ENCODE measurements at regions not wholly inside any gene's neighbourhood (a gene's known extent, or its start where the extent isn't known, plus 50 kb on each side); places are given as distances from the start of the nearest gene placed in this dataset.
"Not testable (repeated sequence)": the region's sequence is repeated elsewhere in the genome, so short reads cannot be mapped to it uniquely, and the experiment has no call there.

DNA sequence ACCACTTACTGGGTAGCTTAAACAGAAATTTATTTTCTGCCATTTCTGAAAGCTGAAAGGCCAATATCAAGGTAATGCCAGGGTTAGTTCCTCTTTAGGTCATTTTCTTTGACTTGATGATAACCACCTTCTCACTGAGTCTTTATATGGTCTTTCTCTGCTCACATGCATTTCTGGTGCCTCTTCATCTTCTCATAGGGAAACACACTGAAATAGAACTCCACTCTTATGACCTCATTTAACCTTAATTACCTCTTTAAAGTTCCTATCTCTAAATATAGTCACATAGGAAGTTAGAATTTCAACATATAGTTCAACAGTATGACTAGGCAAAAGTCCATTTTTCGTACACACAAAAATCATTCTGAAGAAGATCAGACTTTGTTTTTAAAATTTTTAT, 616.8 kb upstream of the VRK2 start:
- no peak for DNase-seq (ENCODE audit: low read depth in 3 of 3)

DNA sequence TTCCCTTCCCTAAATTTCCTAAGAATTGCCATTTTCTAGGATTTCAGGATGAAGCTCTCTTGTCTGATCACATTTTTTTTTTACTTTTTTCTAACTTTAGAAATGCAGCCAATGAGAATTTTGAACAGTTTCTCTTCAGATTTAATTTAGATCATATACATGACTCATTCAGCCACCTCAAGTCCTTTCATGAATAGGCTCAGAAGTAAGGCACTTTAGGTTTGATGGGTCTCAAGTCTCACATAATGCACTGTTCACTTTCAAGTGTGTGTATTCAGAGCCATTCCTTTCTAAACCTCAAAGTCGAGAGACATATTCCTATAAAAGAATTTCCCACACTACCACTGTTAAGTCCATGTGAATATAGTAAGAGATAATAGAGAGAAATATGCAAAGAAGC, 614.1 kb upstream of the VRK2 start:
- no peak for DNase-seq (ENCODE audit: low read depth in 3 of 3)

DNA sequence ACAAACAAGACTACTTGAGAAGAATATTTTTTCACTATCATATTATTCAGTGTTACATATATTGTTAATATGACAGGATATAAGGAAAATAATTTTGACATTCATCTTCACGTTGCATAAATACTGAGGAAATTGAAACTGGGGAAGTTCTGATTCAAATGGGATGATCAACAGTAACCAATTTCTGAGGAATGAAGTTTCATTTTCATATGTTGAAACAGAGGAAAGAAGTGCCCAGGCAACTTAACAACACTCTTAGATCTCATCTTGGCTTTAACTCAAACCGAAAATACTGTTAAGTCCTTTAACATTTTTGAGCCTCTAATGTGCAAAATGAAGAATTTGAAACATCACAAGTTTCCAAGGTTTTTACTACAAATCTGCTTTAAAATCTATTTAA, 612.2 kb upstream of the VRK2 start:
- DNase-seq (ENCODE audit: low read depth in 3 of 3) = no peak

DNA sequence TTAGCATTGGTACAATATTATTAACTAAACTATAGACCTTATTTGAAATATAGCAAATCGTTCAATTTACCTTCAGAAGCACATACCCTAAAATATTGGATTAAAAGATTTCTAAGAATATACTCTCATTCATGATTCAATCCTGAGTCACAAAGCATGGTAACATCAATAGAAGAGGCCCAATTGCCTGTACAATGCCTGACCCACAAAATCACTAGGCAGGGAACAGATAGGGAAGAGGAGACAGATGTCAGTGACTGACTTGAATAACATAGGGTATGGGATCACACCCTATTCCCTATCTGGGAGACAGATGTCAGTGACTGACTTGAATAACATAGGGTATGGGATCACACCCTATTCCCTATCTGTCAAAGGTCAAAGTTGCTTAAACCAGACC, 611.6 kb upstream of the VRK2 start:
- no peak for DNase-seq (ENCODE audit: low read depth in 3 of 3)

DNA sequence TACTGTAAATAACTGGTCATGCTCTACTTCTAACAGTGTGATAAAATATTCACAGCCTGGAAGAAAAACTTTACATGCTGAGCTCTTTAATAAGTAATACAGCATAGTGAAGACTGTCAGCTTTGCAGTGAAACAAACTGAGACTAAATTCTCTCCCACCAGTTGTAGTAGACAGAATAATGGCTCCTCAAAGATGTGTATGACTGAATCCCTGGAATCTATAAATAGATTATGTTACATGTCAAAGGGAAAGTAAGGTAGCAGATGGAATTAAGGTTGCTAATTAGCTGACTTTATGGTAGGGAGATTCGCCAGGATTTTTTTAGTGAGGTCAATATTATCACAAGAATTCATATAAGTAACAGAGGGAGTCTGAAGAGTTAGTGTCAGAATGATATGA, 609.5 kb upstream of the VRK2 start:
- no peak for DNase-seq (ENCODE audit: low read depth in 3 of 3)

DNA sequence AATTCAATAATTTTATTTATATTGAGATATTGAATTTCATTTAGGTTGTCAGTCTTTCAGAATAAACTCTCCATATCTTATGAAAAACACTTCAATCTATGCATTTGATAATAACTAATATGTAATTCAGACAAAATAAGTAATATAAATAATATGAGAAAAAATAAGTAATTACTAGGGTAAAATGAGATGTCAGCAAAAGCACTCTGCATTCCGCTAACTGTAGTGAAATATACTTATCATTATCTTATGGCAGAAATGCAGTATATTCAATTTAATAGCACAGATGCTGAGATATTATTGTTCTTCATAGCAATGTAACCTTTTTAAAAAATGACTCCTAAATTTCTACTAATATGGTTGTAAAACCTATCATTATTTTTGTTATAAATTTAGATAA, 606.2 kb upstream of the VRK2 start:
- no peak for DNase-seq (ENCODE audit: low read depth in 3 of 3)

DNA sequence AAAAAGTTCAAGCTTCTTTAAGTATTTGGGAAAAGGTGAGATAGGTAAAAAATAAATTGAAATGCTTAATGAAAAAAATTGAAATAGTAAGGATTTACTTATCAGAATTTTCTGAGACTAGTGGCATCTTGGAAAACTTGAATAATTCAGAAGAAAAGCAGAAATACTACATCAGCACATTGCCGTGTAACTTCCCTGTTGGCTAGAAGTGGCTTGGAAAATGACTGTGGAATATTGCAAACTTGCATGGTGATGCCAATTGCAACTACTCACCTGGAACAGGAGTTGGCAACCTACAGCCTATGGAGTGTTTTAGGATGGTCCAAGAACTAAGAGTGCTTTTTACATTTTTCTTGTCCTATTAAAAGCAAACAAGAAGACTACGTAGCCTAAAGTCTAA, 603.5 kb upstream of the VRK2 start:
- DNase-seq (ENCODE audit: low read depth in 3 of 3) = no peak

DNA sequence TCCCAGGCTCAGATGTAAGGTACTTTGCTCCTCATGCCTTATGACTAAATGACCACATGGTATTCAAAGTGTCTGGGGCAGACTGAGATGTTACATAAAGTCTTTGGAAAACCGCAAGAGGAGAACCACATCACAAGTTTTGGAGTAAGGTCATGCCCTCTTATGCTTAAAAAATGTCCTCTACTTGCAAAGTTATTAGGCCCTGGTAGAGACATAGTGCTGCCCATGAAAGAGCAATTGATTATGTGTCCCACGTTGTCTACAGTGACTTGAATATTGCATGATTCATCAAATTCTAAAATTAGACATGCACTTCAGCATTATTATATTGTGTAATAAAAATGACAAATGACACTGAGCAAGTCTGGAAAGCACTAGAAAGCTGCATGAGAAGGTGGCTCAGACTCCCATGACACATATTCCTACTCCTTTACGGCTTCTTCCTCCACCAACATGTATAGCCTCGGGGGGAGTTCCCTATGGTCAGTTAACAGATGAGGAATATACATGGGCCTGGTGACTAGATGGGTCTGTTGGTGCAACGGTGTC, 602.6 kb upstream of the VRK2 start:
- DNase-seq (ENCODE audit: low read depth in 3 of 3) = no peak

DNA sequence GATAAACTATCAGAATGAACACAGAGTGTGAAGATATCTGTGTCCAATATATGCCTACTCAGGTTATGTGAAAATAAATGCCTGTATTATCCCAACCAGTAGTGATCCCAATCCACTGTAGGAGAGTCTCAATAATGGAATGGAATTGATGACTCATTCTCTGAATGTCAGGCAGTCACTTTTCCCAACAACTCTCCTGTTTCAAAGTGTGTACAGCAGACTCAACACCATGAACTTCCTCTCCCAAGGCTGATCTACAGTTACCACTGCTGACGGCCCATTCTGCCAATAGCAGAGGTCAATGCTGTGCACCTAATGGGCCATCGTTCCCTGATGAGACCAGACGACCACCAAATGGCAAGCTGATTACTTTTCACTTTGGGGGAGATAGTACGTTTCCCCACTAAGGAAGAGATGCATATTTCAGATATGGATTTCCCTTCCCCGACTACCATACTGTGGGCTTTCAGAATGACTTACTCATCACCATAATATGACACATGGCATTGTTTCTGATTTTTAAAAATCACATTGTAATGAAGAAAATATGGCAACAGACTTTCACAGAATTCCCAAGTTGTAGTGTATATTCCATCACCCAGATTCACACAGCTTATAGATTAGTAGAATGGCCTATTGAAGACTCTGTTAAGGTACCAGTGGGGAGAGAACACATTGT, 601.7 kb upstream of the VRK2 start:
- no peak for DNase-seq (ENCODE audit: low read depth in 3 of 3)

DNA sequence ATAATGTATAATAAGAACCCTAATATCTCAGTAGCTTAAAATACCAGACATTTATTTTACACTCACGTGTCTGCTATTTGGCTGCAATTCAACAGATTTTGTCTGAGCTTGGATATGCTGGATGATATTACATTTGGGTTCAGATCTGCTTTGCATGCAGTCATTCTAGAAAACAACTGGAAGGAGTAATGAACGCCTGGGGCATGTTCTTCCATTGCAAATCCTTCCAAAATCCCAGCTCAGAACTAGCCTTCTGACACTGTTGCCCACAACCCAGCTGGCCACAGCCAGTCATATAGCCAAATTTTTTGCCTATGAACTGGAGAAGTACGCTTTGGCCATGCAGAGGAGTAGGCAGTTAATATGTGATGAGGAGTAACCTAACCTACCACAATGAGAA, 597.8 kb upstream of the VRK2 start:
- DNase-seq (ENCODE audit: low read depth in 3 of 3) = no peak

DNA sequence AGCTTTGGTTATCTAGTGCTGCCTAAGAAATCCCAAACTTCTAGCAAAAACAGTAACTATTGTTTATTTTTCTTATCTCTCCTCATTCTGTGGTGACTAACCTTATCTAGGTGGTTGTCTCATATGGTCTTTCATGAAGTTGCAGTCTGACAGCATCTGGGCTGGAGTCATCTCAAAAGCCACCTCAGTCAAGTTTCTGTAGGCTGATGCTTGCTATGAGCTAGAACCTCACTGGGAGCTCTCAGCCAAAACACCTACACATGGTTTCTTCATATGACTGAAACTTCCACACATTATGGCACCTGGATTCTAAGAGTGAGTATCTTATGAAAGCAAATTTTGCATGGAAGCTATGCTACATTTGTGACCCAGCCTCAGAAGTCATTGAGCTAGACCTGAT, 596.4 kb upstream of the VRK2 start:
- DNase-seq (ENCODE audit: low read depth in 3 of 3) = no peak

DNA sequence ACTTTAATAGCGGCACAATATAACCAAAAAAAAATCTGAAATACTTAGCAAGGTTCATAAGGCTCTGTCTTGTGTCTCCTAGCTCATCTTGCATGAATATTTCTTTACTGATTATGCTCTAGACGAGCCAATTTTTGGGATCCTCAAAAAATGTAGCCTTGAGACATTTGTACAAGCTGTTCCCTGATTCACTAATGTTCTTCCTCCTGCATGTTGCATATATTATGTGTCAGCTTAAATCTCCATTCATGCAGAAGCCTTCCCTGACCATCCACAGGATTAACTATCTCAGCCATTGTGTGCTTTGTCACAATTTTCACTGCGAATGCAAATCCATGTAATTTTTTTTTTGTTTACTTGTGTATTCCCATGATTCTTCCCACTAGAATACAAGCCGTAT, 594.0 kb upstream of the VRK2 start:
- no peak for DNase-seq (ENCODE audit: low read depth in 3 of 3)

DNA sequence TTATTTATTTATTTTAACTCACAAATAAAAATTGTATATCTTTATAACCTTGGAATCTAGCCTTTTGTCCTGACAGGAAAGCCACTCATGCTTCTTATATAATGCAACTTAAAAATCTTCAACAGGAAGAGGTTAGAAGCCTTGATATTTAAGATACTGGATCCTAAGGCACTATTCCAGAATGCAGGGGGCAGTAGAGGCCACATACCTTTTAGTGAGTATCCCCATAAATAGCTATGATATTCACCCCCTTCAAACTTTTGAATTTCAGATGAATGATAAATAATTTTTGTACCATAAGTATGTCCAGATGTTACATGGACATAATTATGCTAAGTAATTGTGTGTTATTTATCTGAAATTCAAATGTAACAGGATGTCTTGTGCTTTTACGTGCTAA, 592.7 kb upstream of the VRK2 start:
- DNase-seq (ENCODE audit: low read depth in 3 of 3) = no peak

DNA sequence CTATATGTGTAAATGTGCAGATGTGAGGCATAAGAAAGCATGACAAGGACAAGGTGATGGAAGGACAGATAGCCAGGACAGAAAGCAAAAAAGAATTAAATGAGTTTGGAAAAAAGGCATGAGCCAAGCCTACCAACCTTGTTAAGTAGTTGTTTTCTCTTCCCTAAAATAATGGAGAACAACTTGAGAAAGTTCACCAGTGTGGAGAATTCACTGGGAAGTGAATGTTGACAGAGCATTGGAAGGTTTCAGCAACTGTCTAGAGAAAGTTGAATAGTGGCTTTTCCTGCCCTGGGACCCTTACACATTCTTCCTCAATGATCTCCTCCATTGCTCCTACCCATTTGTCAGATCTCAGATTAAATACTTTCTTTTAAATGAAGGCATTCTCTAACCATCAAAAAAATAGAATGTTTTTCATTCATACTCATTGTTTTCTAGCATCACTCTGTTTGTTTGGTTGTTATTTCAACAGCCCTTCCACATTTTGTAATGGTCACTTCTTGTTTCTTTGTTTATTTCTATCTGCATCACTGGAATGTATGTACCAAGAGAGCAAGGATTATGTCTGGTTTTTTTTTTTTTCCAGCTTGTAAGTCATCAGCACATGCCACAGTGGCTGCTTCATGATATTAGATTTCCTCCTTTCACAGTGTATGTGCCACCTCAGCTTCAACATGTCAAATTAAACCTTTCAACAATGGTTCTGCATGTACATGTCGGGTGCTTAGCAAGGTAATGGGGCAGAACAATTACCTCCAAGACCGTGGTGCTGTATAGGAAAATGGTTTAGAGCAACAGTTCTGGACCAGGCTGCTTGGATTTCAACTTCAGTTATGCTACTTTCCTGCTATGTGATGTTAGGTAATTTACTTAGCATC, 586.0 kb upstream of the VRK2 start:
- no peak for DNase-seq (ENCODE audit: low read depth in 3 of 3)

DNA sequence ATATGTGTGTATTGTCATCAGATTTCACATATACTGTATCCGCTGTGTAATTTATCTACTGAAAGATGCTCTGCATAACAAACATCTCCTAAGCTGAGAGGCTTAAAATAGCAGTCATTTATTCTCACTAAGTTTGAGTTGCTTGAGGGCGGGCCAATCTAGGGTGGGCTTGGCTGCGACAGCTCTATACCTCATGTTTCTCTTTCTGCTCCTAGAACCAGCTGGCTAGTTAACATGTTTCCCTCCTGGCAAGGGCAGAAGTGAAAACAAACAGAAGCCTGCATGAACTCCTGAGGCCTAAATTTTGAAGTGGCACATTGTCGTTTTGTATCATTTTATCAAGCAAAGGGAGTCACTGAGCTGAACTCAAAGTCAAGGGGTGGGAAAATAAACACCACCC, 585.0 kb upstream of the VRK2 start:
- no peak for DNase-seq (ENCODE audit: low read depth in 3 of 3)

DNA sequence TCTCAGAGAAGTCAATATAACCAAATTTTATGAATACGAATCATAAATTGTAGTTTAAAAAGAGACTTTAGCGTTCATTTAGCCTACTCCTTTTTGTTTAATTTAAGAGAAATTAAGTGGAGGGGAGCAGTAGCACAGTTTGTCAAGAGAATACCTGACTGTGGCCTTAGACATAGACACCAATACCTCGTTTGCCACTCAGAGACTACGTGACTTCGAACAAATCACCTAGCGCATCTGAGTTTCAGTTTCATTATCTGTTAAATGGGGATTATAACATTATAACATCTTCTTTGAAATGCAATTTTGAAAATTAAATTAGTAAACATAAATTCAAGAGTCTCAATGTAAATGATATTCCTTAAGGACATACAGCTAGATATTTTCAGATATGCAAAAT, 581.5 kb upstream of the VRK2 start:
- no peak for DNase-seq (ENCODE audit: low read depth in 3 of 3)

DNA sequence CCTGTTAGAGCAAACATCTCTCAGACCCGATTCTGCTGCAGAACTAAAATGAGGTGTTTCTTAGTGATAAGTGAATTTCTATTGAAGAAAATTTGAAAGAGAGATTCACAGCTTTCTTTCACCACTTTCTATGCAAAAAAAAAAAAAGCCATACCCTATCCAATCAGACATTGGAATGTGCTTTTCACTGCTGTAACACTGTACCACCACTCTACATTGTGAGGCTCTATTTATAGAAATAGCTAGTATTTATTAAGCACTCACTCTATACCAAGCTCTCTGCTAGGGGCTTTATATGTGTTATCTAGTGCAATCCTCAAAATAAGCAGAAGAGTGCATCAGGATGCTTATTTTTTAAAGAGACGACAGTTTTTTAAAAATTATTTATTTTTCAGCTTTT, 580.6 kb upstream of the VRK2 start:
- no peak for DNase-seq (ENCODE audit: low read depth in 3 of 3)

DNA sequence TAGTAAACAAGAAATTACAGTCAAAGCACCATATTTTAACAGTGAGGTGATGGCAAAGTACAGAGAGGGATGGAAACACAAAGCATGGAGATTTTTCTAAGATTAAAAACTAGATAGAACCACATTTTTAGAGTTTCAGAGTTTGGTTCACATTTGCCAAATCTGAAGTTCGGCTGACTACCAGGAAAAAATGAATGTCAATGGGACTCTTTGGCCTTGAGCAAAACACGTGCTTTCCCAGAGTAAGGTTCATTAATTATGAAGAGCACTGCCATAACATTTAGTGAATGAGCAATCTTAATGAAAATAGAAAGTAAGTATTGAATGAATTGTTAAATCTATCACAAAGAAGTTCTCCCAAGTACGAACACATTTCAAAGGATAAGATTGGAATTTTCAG, 571.2 kb upstream of the VRK2 start:
- no peak for DNase-seq (ENCODE audit: low read depth in 3 of 3)

DNA sequence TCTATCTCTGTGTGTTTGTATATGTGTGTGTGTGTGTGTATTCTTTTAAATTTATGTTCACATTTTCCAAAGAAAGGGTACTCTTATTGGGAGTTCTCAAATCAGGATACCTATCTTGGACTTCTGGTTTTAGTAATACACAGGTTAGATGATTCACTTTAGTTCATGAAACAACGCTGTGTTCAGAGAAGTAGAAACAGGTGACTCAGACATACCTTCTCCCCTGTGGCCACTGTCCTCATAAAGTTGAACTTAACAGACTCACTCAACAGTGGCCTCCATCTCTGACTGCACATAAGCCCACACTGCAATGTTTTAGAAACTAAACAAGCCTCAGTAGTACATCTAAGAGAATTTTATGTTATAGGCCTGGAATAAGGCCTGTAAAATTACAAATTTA, 566.6 kb upstream of the VRK2 start:
- no peak for DNase-seq (ENCODE audit: low read depth in 3 of 3)

DNA sequence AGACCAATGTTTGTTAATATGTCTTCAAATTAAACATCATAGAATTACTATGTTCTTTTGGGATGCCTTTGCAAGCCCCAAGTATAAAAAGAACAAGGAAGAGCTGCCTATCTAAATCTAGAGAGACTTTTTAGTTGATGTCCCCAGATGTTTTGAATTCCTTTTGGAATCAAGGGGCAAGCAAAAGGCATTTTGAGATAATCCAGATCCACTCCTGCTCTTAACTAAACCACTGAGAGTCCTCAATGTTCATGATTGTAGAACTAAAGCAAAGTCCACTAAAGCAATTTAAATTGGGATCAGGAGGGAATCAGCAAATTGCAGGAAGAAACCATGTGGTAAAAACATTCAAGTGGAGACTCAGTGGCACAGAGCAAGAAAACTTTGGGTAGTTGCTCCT, 558.5 kb upstream of the VRK2 start:
- no peak for DNase-seq (ENCODE audit: low read depth in 3 of 3)

DNA sequence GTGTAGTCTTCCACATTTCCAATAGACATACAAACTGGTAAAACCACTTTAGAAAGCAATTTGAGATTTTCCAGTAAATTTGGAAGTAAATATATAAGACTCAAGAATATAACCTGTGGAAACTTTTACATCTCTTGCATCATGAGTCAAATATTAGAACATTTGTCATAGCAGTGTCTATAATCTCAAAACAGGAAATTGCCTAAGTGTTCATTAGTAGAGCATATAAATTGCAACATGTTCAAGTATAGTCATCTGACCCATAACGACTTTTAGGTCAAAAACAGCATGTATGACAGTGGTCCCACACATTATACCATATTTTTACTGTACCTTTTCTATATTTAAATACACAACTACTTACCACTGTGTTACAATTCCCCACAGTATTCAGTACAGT, 555.9 kb upstream of the VRK2 start:
- DNase-seq (ENCODE audit: low read depth in 3 of 3) = no peak

DNA sequence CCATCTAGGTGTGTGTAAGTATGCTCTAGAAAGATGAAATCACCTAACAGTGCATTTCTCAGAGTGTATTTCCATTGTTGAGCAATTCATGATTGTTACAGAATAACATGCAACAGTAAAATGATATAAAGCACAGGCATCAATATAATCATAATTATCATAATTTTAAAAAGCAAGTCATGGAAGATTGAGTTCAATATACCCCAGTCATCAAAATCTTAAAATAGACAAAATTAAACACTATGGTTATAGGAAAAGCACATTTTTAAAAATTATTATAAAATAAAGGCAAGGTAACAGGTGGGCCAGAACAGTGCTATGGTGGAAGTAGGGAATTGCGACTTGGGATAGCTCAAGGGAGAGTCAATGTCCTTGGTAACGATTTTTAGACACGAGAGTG, 555.4 kb upstream of the VRK2 start:
- DNase-seq (ENCODE audit: low read depth in 3 of 3) = no peak

DNA sequence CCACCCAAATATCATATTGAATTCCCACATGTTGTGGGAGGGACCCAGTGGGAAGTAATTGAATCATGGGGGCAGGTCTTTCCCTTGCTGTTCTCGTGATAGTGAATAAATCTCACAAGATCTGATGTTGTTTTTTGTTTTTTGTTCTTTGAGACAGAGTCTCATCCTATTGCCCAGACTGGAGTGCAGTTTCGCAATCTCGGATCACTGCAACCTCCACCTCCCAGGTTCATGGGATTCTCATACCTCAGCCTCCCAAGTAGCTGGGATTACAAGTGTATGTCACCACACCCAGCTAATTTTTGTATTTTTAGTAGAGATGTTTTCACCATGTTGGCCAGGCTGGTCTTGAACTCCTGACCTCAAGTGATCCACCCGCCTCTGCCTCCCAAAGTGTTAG, 552.6 kb upstream of the VRK2 start:
- DNase-seq (ENCODE audit: low read depth in 3 of 3) = not testable (repeated sequence)

Data from stimulated activated CD4-positive, alpha-beta T cell treated with anti-CD3 and anti-CD28 coated beads, TNF-alpha, amount 100 ng/mL, for 48 hours (primary cell).